NCI-H187 (cell line): ENCODE measurements at regions not wholly inside any gene's neighbourhood (a gene's known extent, or its start where the extent isn't known, plus 50 kb on each side); places are given as distances from the start of the nearest gene placed in this dataset.
A peak's percentile ranks its signal among the peaks of the same experiment; 100 is the strongest.

Source experiments
- DNase-seq, 2 experiments: peaks; one replicate each; lab custom pipeline; 2025; lab: John Stamatoyannopoulos, UW

GRCh38 chr20:21836346-21836745 is 130.9 kb downstream of the PAX1 start:
- DNase-seq: no peak

- no peak for DNase-seq
Measured at GRCh38 chr20:21835042-21835441, 129.6 kb downstream of the PAX1 start.

GRCh38 chr20:21832442-21833385 is 127.2 kb downstream of the PAX1 start:
- DNase-seq: no peak

- no peak for DNase-seq
Measured at GRCh38 chr20:21826976-21827375, 121.5 kb downstream of the PAX1 start.

- no peak for DNase-seq
Measured at GRCh38 chr20:21821358-21821757, 115.9 kb downstream of the PAX1 start.

GRCh38 chr20:21820688-21821087 is 115.2 kb downstream of the PAX1 start:
- no peak for DNase-seq

- no peak for DNase-seq
Measured at GRCh38 chr20:21820045-21820444, 114.6 kb downstream of the PAX1 start.

- DNase-seq: no peak
Measured at GRCh38 chr20:21812379-21812778, 106.9 kb downstream of the PAX1 start.

- no peak for DNase-seq
Measured at GRCh38 chr20:21809961-21810523, 104.6 kb downstream of the PAX1 start.

GRCh38 chr20:21808863-21809664 is 103.6 kb downstream of the PAX1 start:
- peak in 1 of 2 experiments; percentile 0 for DNase-seq

GRCh38 chr20:21808139-21808538 is 102.7 kb downstream of the PAX1 start:
- DNase-seq: no peak

GRCh38 chr20:21804802-21805201 is 99.3 kb downstream of the PAX1 start:
- DNase-seq: no peak

GRCh38 chr20:21801193-21801592 is 95.7 kb downstream of the PAX1 start:
- no peak for DNase-seq

- no peak for DNase-seq
Measured at GRCh38 chr20:21798384-21798783, 92.9 kb downstream of the PAX1 start.

- no peak for DNase-seq
Measured at GRCh38 chr20:21796059-21796458, 90.6 kb downstream of the PAX1 start.

- no peak for DNase-seq
Measured at GRCh38 chr20:21788082-21788481, 82.6 kb downstream of the PAX1 start.

- no peak for DNase-seq
Measured at GRCh38 chr20:21781446-21782075, 76.1 kb downstream of the PAX1 start.

- no peak for DNase-seq
Measured at GRCh38 chr20:21780528-21780927, 75.1 kb downstream of the PAX1 start.
